Stimulated activated CD4-positive, alpha-beta T cell treated with anti-CD3 and anti-CD28 coated beads, Interleukin-15, amount 100 ng/mL, for 48 hours (primary cell): ENCODE measurements at regions not wholly inside any gene's neighbourhood (a gene's known extent, or its start where the extent isn't known, plus 50 kb on each side); places are given as distances from the start of the nearest gene placed in this dataset.
A peak's percentile ranks its signal among the peaks of the same experiment; 100 is the strongest.
"Not testable (repeated sequence)": the region's sequence is repeated elsewhere in the genome, so short reads cannot be mapped to it uniquely, and the experiment has no call there.

Source experiments
- DNase-seq, 2 donors: peaks; one replicate each; pipeline ENCODE4 v3.0.0-alpha.2; 2020; ENCODE audit warnings: low read depth in 2 of 2

DNA sequence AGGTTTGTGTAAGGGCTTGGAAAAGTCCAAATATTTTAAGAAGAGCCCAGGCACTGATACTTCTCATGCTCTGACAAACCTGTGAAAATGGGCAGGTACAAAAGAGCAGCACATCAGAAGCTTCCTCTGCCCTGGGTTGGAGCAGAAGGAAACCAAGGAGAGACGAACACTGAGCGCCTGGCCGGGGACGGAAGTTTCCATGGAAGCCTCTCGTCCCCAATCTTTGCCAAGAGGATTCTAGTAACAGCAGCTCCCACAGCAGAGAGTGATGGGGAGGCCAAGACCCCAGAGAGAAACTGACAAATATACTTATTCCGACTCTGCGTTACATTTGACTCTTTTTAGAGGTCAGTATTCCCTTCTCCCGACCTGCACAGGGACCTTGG is 268.5 kb downstream of the C16orf95 start:
- DNase-seq = no peak

DNA sequence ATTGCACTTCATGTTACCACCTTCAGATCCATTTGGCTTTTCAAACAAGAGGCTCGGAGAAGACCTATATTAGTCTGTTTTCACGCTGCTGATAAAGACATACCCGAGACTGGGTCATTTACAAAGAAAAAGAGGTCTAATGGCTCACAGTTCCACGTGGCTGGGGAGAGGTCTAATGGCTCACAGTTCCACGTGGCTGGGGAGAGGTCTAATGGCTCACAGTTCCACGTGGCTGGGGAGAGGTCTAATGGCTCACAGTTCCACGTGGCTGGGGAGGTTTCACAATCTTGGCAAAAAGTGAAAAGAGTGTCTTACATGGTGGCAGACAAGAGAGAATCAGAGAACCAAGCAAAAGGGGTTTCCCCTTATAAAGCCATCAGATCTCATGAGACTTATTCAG is 268.0 kb downstream of the C16orf95 start:
- not testable (repeated sequence) for DNase-seq

- DNase-seq = no peak
Observed at GRCh38 chr16:87050142-87050541, 267.1 kb downstream of the C16orf95 start.

DNA sequence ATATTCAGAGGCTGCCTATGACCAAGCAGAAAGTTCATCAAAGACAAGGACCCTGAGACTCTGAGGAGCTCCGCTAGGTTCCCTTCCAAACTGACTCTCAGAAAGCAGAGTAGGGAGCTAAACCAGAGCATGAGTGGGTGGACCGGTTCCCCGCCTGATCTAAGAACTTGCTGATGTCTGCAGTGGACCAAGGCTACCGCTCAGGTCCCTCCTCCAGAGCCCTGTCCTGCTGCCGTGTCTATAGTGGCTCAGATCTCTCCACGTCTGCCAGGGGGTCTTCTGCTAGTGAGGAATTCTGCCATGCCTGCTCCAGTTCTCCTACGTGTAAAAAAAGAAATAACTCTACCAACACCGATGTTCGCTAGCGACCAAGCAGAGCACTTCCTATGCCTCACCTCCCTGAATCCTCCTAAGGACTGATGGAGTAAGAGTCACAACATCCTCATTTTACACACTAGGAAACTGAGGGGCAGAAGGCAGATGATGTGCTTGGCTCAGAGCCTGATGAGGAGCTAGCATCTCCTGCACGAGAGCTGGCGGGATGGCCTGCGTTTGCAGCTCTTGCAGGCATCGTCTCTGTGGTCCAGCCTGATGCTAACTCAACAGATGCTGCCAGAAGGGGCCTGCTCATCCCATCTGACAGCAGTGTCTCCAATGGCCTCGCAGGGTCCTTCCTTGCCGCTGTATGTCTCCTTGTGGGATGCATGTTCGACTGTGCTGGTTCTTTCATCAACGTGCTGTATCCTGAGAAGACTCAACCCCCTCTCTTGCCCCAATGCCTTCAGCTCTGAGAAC is 265.5 kb downstream of the C16orf95 start:
- DNase-seq = no peak

DNA sequence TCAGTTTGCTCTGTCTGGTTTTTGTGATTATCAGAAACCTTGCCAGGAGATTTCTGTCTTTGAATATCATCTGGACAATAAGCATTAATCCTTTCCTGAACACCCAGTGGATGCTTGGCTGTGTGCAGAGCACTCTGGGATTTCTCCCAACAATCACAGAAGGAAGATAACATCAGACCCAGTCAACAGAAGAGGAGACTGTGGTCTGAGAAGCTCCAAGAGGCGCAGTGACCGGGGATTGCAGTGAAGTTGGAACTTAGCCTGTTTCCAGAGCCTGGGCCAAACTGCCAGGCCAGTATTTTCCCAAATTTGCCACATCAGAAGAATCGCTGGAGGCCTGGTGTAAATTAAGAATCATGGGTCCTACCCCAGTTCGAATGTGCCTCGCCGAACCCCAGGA is 264.7 kb downstream of the C16orf95 start:
- no peak for DNase-seq

DNA sequence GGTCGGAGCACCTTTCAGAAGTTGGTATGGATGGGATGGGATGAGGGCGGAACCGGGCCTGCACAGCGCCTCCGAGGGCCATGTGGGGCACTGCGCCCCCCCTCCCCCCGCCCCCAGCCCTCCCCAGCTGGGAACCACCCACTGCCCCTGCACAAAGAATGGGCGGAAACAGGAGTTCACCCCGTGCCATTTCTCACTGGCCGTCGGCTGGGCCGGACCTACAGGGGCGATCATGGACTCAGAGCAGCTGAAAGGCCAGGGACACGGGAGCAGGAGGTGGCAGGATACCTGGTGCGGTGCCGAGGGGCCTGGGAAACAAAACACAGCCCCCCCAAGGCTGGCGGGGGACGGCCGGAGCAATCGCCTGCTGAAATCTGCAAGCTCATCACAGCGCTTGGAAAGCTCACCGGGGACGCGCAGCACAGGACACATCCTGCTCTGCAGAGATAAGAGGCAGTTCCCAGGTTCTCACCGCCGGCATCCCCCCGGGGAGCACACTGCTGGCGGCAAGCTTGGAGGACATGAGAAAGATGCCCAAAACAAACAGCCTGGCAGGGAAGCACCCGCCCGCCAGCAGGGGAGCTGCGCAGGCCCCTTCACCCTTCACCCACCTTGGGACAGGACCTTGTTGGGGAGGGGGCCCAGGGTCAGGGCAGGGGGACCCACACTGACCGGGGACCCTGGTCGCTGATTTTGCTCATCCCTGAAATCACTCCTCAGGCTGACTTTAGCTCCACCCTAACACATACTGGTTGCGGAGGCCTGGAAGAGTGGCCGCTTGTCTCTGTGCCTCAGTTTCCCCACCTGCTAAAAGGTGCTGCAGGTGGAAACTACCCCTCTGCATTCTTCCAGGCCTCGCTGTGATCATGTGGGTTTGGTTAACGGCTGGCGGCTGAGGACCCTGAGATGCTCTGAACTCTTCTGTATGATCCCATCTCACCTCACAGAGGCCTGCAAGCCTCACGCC is 263.9 kb downstream of the C16orf95 start:
- DNase-seq = no peak

DNA sequence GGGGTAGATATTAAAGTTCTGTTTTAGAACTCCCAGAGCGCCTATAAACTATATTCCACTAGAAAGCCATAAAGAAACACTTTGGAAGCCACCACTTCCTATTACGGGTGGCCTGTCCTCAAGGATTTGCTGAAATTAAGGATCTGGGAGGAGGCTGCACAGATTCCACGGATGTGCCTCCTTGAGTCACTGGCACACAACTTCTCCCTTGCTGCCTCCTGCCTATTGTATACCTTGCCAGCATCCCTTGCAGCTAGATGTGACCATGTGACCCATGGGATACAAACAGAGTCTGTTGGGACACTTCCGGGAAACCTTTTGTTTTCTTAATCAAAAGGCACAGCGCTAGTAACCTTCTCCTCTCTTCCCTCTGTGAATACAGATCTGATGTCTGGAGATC is 263.0 kb downstream of the C16orf95 start:
- DNase-seq = no peak

GRCh38 chr16:87054856-87055255 is 262.3 kb downstream of the C16orf95 start:
- no peak for DNase-seq

- no peak for DNase-seq
Observed at GRCh38 chr16:87056083-87056482, 261.1 kb downstream of the C16orf95 start.

DNA sequence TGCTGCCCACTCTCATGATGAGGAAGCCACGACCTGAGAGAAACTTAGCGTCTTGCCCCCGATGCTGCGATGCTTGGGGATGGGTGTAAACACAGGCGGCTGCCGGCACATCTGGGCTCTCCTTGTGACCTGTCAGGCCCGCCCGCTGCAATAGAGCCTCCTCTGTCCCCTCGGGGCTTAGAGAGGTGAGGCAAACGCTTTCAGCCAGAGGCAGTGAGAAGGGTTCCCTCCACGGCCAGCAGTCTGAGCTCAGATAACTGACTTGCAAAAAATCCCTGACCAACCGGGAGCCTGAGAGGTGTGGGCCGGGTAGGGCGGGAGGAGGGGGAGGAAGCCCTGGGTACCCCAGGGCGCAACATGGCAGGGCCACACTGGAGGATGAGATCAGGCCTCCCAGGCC is 260.6 kb downstream of the C16orf95 start:
- no peak for DNase-seq

- DNase-seq = no peak
Observed at GRCh38 chr16:87057211-87057881, 259.8 kb downstream of the C16orf95 start.

- no peak for DNase-seq
Observed at GRCh38 chr16:87057951-87058560, 259.1 kb downstream of the C16orf95 start.

DNA sequence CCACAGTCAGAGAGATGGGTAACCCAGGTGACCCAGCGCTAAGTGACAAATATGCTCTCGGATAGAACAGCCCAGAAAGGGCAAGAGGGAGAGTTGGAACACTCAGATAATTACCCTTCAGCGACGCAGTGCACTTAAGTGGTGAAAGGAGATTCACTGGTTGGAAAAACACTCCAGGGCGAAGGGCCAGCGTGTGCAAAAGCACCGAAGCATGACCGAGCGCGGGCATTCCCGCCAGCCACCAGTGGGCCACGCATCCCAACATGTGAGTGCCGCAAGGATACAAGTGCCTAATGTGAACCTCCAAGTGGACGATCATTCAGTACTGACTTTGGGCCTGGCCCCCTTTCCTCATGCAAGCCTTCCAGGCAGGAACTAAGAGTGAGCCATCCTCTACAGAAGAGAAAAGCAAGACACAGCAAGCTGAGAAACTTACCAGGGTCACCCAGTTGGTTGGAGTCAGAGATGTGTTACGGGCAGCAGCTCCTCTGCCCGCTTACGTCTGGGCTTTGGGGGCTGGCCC is 258.4 kb downstream of the C16orf95 start:
- DNase-seq = no peak

DNA sequence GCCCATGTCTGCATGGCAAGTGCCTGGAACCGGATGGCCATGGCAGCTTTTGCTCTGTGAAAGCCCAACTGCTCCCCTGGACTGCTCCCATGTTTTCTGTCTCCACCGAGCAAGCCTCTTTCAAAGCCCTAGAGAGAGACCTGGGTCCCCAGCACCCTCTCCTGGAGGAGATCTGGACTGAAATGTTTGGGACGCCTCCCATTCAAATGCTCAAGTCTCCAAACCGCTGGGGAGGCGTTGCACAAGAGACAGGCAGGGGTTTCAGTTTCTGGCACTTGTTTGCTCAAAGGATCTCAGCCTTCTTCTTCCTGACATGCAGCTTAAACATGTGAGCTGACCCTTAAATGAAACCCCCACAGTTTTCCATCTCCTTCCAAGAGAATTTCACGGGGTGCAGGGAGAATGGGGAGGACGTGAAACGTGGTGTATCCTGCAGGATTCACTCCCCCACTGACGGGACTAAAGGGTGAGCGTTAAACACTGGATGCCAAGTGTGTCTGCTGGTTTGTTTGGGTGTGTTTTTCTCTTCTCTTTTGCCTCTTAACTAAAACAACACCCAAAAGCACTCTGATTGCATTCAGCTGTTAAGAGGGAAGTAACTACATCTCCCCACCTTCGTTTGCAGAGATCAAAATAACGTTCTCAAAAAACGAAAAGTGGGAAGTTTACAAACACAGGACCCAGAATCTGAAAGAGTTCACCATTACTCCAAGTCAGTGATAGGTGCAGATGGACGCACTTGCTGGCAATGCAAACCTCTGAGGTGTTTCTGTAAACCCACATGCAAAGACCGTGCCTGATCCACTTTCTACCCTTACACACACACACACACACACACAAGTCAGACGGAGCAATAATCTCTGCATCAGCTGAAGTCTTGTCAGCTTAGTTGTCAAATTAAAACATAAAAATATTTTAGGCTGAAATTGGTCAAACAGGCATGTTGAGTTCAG is 256.9 kb downstream of the C16orf95 start:
- DNase-seq = no peak

DNA sequence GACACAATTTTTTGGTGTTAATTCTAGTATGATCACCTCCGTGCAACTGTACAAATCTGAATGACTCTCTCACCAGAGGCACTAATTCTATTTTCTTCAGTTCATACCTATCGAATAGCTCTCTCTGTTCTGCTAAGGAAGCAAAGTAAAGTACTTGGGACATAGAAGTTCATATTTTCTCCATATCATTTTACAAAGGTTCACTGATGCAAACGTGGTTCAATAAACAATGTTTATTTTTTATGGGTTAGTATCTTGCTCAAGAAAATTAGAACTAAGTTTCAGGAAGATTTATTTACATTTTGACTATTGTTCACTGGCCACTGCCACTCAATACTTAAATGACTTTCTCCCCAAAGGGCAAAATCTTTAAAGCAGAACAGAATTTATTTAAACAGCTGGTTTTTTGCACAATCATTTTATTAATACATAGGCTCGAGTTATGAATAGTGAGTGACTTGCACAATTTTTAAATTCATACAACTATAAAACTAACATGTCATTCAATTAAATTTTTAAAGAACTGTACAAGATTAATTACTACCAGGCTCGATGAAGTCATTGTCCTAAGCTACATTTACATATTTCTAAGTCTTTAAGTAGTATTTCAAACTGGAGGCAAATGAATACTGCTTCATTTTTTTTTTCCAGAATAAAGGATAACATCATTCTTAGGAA is 255.8 kb downstream of the C16orf95 start:
- DNase-seq = no peak

GRCh38 chr16:87062569-87063442 is 254.4 kb downstream of the C16orf95 start:
- DNase-seq = peak; percentile 44 to 52

DNA sequence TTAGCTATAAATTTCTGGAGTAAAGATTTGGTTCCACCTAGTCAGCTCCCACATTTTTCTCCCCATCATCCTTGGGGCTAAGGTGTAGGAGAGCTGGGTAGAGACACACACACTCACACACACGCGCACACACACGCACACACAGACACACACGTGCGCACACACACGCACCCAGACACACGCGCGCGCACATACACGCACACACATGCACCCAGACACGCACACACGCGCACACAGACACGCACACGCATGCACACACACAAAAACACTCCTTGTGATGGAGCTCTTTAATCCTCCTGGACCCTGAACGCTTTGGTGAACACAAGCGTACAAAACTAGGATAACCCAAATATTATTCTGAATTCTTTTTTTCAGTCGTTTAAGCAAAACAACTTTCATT is 253.6 kb downstream of the C16orf95 start:
- DNase-seq = no peak

- no peak for DNase-seq
Observed at GRCh38 chr16:87064731-87065445, 252.3 kb downstream of the C16orf95 start.
